ENCODE measurements at regions not wholly inside any gene's neighbourhood (a gene's known extent, or its start where the extent isn't known, plus 50 kb on each side); places are given as distances from the start of the nearest gene placed in this dataset.

DNA sequence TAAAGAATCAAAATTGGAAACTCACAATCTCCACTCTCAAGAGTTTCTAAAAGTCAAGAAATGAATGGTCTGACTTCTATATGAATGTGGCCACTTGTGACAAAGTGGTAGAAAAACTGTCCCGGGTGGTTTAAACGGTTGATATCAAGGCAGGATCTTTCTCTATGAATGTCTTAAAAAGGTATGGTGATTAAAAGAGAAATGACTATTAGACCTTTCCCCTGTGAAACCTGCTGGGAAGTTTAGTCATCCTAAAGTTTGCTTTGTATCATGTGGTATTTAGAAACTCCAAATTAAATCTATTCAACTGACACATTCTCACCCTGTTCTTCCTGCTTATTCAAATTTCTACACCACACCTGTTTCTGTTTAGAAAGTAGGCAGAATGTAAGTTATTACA, 492.5 kb downstream of the XPNPEP1 start:
- TF ChIP-seq EZH2 (IDR thresholded peaks at IDR 0.05; ENCODE audit: borderline replicate concordance, insufficient read depth, low read length, poor library complexity, severe bottlenecking) (no peak), POLR2AphosphoS5 (IDR thresholded peaks at IDR 0.05) (no peak)
- TF ChIP-seq, protein P1, sequence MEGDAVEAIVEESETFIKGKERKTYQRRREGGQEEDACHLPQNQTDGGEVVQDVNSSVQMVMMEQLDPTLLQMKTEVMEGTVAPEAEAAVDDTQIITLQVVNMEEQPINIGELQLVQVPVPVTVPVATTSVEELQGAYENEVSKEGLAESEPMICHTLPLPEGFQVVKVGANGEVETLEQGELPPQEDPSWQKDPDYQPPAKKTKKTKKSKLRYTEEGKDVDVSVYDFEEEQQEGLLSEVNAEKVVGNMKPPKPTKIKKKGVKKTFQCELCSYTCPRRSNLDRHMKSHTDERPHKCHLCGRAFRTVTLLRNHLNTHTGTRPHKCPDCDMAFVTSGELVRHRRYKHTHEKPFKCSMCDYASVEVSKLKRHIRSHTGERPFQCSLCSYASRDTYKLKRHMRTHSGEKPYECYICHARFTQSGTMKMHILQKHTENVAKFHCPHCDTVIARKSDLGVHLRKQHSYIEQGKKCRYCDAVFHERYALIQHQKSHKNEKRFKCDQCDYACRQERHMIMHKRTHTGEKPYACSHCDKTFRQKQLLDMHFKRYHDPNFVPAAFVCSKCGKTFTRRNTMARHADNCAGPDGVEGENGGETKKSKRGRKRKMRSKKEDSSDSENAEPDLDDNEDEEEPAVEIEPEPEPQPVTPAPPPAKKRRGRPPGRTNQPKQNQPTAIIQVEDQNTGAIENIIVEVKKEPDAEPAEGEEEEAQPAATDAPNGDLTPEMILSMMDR (IDR thresholded peaks at IDR 0.05; ENCODE audit: poor library complexity, severe bottlenecking), result no peak
